Colonic mucosa (tissue), 4 donors: ENCODE measurements at regions not wholly inside any gene's neighbourhood (a gene's known extent, or its start where the extent isn't known, plus 50 kb on each side); places are given as distances from the start of the nearest gene placed in this dataset.

ENCODE experiments used
- DNase-seq: peaks from one replicate; pipeline ENCODE4 v3.0.0-alpha.2; 2020
- H3K27ac ChIP-seq: fragments of 200-600 bp; one replicate; pipeline ENCODE4 v1.8.0; 2021
- H3K27me3 ChIP-seq: fragments of 200-600 bp; one replicate; pipeline ENCODE4 v1.8.0; 2021
- H3K36me3 ChIP-seq: fragments of 200-600 bp; one replicate; pipeline ENCODE4 v1.8.0; 2021
- H3K4me1 ChIP-seq: fragments of 200-600 bp; one replicate; pipeline ENCODE4 v1.8.0; 2021; ENCODE audit warnings: mild to moderate bottlenecking
- H3K4me3 ChIP-seq: fragments of 200-600 bp; one replicate; pipeline ENCODE4 v1.8.0; 2021
- H3K9ac ChIP-seq, 2 donors: one replicate each; pipeline ENCODE4 v1.7.0; 2013; ENCODE audit warnings: control low read depth in 2 of 2, low read depth in 2 of 2, low read length in 2 of 2
- H3K9me3 ChIP-seq: fragments of 200-600 bp; one replicate; pipeline ENCODE4 v1.8.0; 2021
- CTCF ChIP-seq: fragments of 200-600 bp; IDR thresholded peaks from one replicate; pipeline ENCODE4 v1.8.0; 2022; ENCODE audit warnings: antibody characterized with exemption, mild to moderate bottlenecking
- intact Hi-C: fragments of 100-400 bp; cut with DNase I; formaldehyde crosslinking; loops from one replicate; pipeline ENCODE4 v1.14.1; 2022
- donor health status: healthy.
- donor health status: DM: no; HTN: no; CAD: no.
- donor health status: DM: no; HTN: no; CAD: no.

- H3K27me3 ChIP-seq = no peaks in the 10 kb centered on the region
- no peak overlapping the region for H3K4me3 ChIP-seq
- no peaks in the 10 kb centered on the region for H3K4me1 ChIP-seq
- H3K9me3 ChIP-seq = no peaks in the 10 kb centered on the region
- DNase-seq = no peak
- H3K9ac ChIP-seq = no peak overlapping the region
- no peaks in the 10 kb centered on the region for H3K36me3 ChIP-seq
- H3K27ac ChIP-seq = no peak overlapping the region
- TF ChIP-seq CTCF = no peak
- intact Hi-C loops = no loop called here
These were observed 249.4 kb downstream of the LOXHD1 start for GRCh38 chr18:46407486-46408166.

GRCh38 chr18:46408334-46408987 lies 248.6 kb downstream of the LOXHD1 start:
- Histone ChIP-seq H3K9ac (no peak overlapping the region), H3K4me1 (no peaks in the 10 kb centered on the region), H3K27me3 (no peaks in the 10 kb centered on the region), H3K9me3 (no peaks in the 10 kb centered on the region), H3K27ac (no peak overlapping the region), H3K36me3 (no peaks in the 10 kb centered on the region), H3K4me3 (no peak overlapping the region)
- intact Hi-C loops = no loop called here
- no peak for TF ChIP-seq CTCF
- DNase-seq = no peak

GRCh38 chr18:46411191-46411828 lies 245.7 kb downstream of the LOXHD1 start:
- no peak for DNase-seq
- no peaks in the 10 kb centered on the region for H3K4me1 ChIP-seq
- H3K9ac ChIP-seq = no peak overlapping the region
- H3K27ac ChIP-seq = no peak overlapping the region
- intact Hi-C loops = no loop called here
- no peaks in the 10 kb centered on the region for H3K27me3 ChIP-seq
- no peaks in the 10 kb centered on the region for H3K9me3 ChIP-seq
- H3K36me3 ChIP-seq = no peaks in the 10 kb centered on the region
- no peak overlapping the region for H3K4me3 ChIP-seq
- TF ChIP-seq CTCF = no peak

- Histone ChIP-seq H3K27me3 (no peaks in the 10 kb centered on the region), H3K4me3 (no peak overlapping the region), H3K9ac (peak overlapping the region in 1 of 2 donors; percentile 12), H3K36me3 (no peaks in the 10 kb centered on the region), H3K27ac (no peak overlapping the region), H3K4me1 (no peaks in the 10 kb centered on the region), H3K9me3 (no peaks in the 10 kb centered on the region)
- no peak for TF ChIP-seq CTCF
- peak; percentile 29 for DNase-seq
- intact Hi-C loops = no loop called here
These were observed 244.9 kb downstream of the LOXHD1 start for GRCh38 chr18:46411867-46412690.

- intact Hi-C loops = no loop called here
- H3K36me3 ChIP-seq = no peaks in the 10 kb centered on the region
- H3K27ac ChIP-seq = no peak overlapping the region
- DNase-seq = peak; percentile 40
- TF ChIP-seq CTCF = no peak
- no peaks in the 10 kb centered on the region for H3K9me3 ChIP-seq
- H3K27me3 ChIP-seq = no peaks in the 10 kb centered on the region
- H3K4me3 ChIP-seq = no peak overlapping the region
- H3K4me1 ChIP-seq = no peaks in the 10 kb centered on the region
- H3K9ac ChIP-seq = peak overlapping the region in 1 of 2 donors; percentile 12
These were observed 244.1 kb downstream of the LOXHD1 start for GRCh38 chr18:46412916-46413315.
